ENCODE measurements at regions not wholly inside any gene's neighbourhood (a gene's known extent, or its start where the extent isn't known, plus 50 kb on each side); places are given as distances from the start of the nearest gene placed in this dataset.

- TF ChIP-seq CTCF (tag by site-specific recombination; IDR thresholded peaks at IDR 0.05) = no peak
- no peak for TF ChIP-seq ZNF423 (tag by site-specific recombination; IDR thresholded peaks at IDR 0.05)
- no peak for TF ChIP-seq ZNF626 (tag by site-specific recombination; IDR thresholded peaks at IDR 0.05)
- TF ChIP-seq ZNF600 (tag by site-specific recombination; IDR thresholded peaks at IDR 0.05) = no peak
- no peak for TF ChIP-seq SCRT1 (tag by site-specific recombination; IDR thresholded peaks at IDR 0.05; ENCODE audit: borderline replicate concordance)
- no peak for TF ChIP-seq PATZ1 (tag by site-specific recombination; IDR thresholded peaks at IDR 0.05)
- no peak for TF ChIP-seq ZNF26 (tag by site-specific recombination; IDR thresholded peaks at IDR 0.05)
- no peak for TF ChIP-seq IKZF3 (tag by site-specific recombination; IDR thresholded peaks at IDR 0.05)
- TF ChIP-seq ZSCAN5A (tag by site-specific recombination; IDR thresholded peaks at IDR 0.05) = no peak
- no peak for TF ChIP-seq ZNF398 (tag by site-specific recombination; IDR thresholded peaks at IDR 0.05)
These were observed 67.0 kb downstream of the FAM50B start for GRCh38 chr6:3916211-3916610.
